Smooth muscle cell (in vitro differentiated cells): ENCODE measurements at regions not wholly inside any gene's neighbourhood (a gene's known extent, or its start where the extent isn't known, plus 50 kb on each side); places are given as distances from the start of the nearest gene placed in this dataset.

ENCODE experiments used
- DNase-seq: peaks from one replicate; lab custom pipeline; 2025; ENCODE audit not compliant: unreplicated experiment; lab: John Stamatoyannopoulos, UW
- H2AFZ ChIP-seq: fragments of 200-600 bp; sonication (generic); 2 replicates; pipeline ENCODE4 v1.6.0; 2016; ENCODE audit warnings: antibody characterized with exemption, low read depth, mild to moderate bottlenecking
- H3F3A ChIP-seq: fragments of 200-600 bp; sonication (generic); 2 replicates; pipeline ENCODE4 v1.6.0; 2017; ENCODE audit warnings: antibody characterized with exemption, low read depth
- H3K27ac ChIP-seq: fragments of 200-600 bp; sonication (generic); 2 replicates; pipeline ENCODE4 v1.5.1; 2016; ENCODE audit warnings: low read depth, mild to moderate bottlenecking
- H3K27me3 ChIP-seq: fragments of 200-600 bp; sonication (generic); 2 replicates; pipeline ENCODE4 v1.6.1; 2016; ENCODE audit warnings: low read depth, mild to moderate bottlenecking
- H3K36me3 ChIP-seq: fragments of 200-600 bp; sonication (generic); 2 replicates; pipeline ENCODE4 v1.5.1; 2016; ENCODE audit warnings: low read depth
- H3K4me1 ChIP-seq: fragments of 200-600 bp; sonication (generic); 2 replicates; pipeline ENCODE4 v1.5.1; 2016; ENCODE audit warnings: low read depth
- H3K4me2 ChIP-seq: fragments of 200-600 bp; sonication (generic); 2 replicates; pipeline ENCODE4 v1.6.0; 2016; ENCODE audit warnings: mild to moderate bottlenecking
- H3K4me3 ChIP-seq: fragments of 200-600 bp; sonication (generic); 2 replicates; pipeline ENCODE4 v1.5.1; 2016; ENCODE audit warnings: mild to moderate bottlenecking
- H3K79me2 ChIP-seq: fragments of 200-600 bp; sonication (generic); 2 replicates; pipeline ENCODE4 v1.6.0; 2016; ENCODE audit warnings: low read depth, mild to moderate bottlenecking
- H3K9ac ChIP-seq: fragments of 200-600 bp; sonication (generic); 2 replicates; pipeline ENCODE4 v1.6.0; 2016; ENCODE audit warnings: low read depth
- H3K9me3 ChIP-seq: fragments of 200-600 bp; sonication (generic); replicated peaks from 2 replicates; pipeline ENCODE4 v1.5.1; 2016; ENCODE audit warnings: low read depth
- H4K20me1 ChIP-seq: fragments of 200-600 bp; sonication (generic); 2 replicates; pipeline ENCODE4 v1.6.0; 2016; ENCODE audit warnings: low read depth
- WGBS: methylation state at CpG from one replicate; pipeline ENCODE4 v1.1.7; 2016; ENCODE audit warnings: low lambda C conversion rate; 5-methylcytosine and 5-hydroxymethylcytosine counted together
- TF ChIP-seq, protein P1 (sequence below): fragments of 200-600 bp; sonication (generic); IDR thresholded peaks from 2 replicates; pipeline ENCODE4 v1.5.1; 2017; ENCODE audit warnings: borderline replicate concordance, mild to moderate bottlenecking, antibody characterized with exemption; ENCODE audit not compliant: insufficient read depth, poor library complexity, severe bottlenecking

- WGBS, result 95% methylated on average over 6 of the region's 6 CpGs
- H3K27ac ChIP-seq, result no peak overlapping the region
- H3K4me3 ChIP-seq, result no peak overlapping the region
- TF ChIP-seq, protein P1, sequence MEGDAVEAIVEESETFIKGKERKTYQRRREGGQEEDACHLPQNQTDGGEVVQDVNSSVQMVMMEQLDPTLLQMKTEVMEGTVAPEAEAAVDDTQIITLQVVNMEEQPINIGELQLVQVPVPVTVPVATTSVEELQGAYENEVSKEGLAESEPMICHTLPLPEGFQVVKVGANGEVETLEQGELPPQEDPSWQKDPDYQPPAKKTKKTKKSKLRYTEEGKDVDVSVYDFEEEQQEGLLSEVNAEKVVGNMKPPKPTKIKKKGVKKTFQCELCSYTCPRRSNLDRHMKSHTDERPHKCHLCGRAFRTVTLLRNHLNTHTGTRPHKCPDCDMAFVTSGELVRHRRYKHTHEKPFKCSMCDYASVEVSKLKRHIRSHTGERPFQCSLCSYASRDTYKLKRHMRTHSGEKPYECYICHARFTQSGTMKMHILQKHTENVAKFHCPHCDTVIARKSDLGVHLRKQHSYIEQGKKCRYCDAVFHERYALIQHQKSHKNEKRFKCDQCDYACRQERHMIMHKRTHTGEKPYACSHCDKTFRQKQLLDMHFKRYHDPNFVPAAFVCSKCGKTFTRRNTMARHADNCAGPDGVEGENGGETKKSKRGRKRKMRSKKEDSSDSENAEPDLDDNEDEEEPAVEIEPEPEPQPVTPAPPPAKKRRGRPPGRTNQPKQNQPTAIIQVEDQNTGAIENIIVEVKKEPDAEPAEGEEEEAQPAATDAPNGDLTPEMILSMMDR, result no peak
- no peaks in the 10 kb centered on the region for H4K20me1 ChIP-seq
- H2AFZ ChIP-seq, result no peak overlapping the region
- peaks cover 3% of the 10 kb centered on the region for H3K36me3 ChIP-seq
- peaks cover 12% of the 10 kb centered on the region for H3F3A ChIP-seq
- peaks cover 5% of the 10 kb centered on the region for H3K4me1 ChIP-seq
- no peak overlapping the region for H3K4me2 ChIP-seq
- H3K9me3 ChIP-seq, result no peaks in the 10 kb centered on the region
- no peak overlapping the region for H3K9ac ChIP-seq
- no peak for DNase-seq
- H3K79me2 ChIP-seq, result peaks cover 12% of the 10 kb centered on the region
- no peaks in the 10 kb centered on the region for H3K27me3 ChIP-seq
These were observed 136.5 kb upstream of the TMCC3 start for GRCh38 chr12:94786906-94787305.

GRCh38 chr12:94783862-94784261 lies 133.5 kb upstream of the TMCC3 start:
- Histone ChIP-seq H3K9ac (no peak overlapping the region), H3K4me1 (peaks cover 5% of the 10 kb centered on the region), H4K20me1 (no peaks in the 10 kb centered on the region), H3K27ac (peak overlapping the region; percentile 49), H3F3A (peaks cover 17% of the 10 kb centered on the region), H3K36me3 (peaks cover 6% of the 10 kb centered on the region), H2AFZ (no peak overlapping the region), H3K4me2 (peak overlapping the region; percentile 11), H3K9me3 (no peaks in the 10 kb centered on the region), H3K79me2 (peaks cover 11% of the 10 kb centered on the region), H3K4me3 (no peak overlapping the region), H3K27me3 (no peaks in the 10 kb centered on the region)
- TF ChIP-seq, protein P1, result no peak
- 26% methylated on average over 1 of the region's 1 CpG for WGBS
- DNase-seq, result no peak

GRCh38 chr12:94783343-94783742 lies 133.0 kb upstream of the TMCC3 start:
- H3K4me2 ChIP-seq, result peak overlapping the region; percentile 11
- H3K4me3 ChIP-seq, result no peak overlapping the region
- no peaks in the 10 kb centered on the region for H4K20me1 ChIP-seq
- WGBS, result 60% methylated on average over 3 of the region's 3 CpGs
- H3K9me3 ChIP-seq, result no peaks in the 10 kb centered on the region
- H3F3A ChIP-seq, result peaks cover 17% of the 10 kb centered on the region
- H3K27me3 ChIP-seq, result no peaks in the 10 kb centered on the region
- H3K27ac ChIP-seq, result peak overlapping the region; percentile 49
- peaks cover 5% of the 10 kb centered on the region for H3K4me1 ChIP-seq
- H2AFZ ChIP-seq, result no peak overlapping the region
- H3K9ac ChIP-seq, result no peak overlapping the region
- peaks cover 6% of the 10 kb centered on the region for H3K36me3 ChIP-seq
- TF ChIP-seq, protein P1, result no peak
- DNase-seq, result no peak
- H3K79me2 ChIP-seq, result peaks cover 11% of the 10 kb centered on the region

- H4K20me1 ChIP-seq, result no peaks in the 10 kb centered on the region
- H3K9me3 ChIP-seq, result no peaks in the 10 kb centered on the region
- no peak for DNase-seq
- H3K4me3 ChIP-seq, result no peak overlapping the region
- no peaks in the 10 kb centered on the region for H3K4me1 ChIP-seq
- TF ChIP-seq, protein P1, result no peak
- peaks cover 17% of the 10 kb centered on the region for H3F3A ChIP-seq
- no peak overlapping the region for H2AFZ ChIP-seq
- no peak overlapping the region for H3K9ac ChIP-seq
- WGBS, result 95% methylated on average over 2 of the region's 2 CpGs
- H3K4me2 ChIP-seq, result no peak overlapping the region
- no peaks in the 10 kb centered on the region for H3K27me3 ChIP-seq
- H3K79me2 ChIP-seq, result peaks cover 7% of the 10 kb centered on the region
- H3K27ac ChIP-seq, result no peak overlapping the region
- H3K36me3 ChIP-seq, result peaks cover 6% of the 10 kb centered on the region
These were observed 131.5 kb upstream of the TMCC3 start for GRCh38 chr12:94781835-94782234.
